Left ventricle myocardium inferior (tissue), 1 donor: ENCODE measurements at regions not wholly inside any gene's neighbourhood (a gene's known extent, or its start where the extent isn't known, plus 50 kb on each side); places are given as distances from the start of the nearest gene placed in this dataset.

Source experiments
- DNase-seq: peaks from one replicate; pipeline ENCODE4 v3.0.0-alpha.2; 2020
- H3K27ac ChIP-seq: fragments of 200-600 bp; replicated peaks from 2 replicates; pipeline ENCODE4 v1.8.0; 2021
- H3K27me3 ChIP-seq: fragments of 200-600 bp; 2 replicates; pipeline ENCODE4 v1.8.0; 2021; ENCODE audit warnings: low read depth
- H3K36me3 ChIP-seq: fragments of 200-600 bp; 2 replicates; pipeline ENCODE4 v1.8.0; 2021
- H3K4me1 ChIP-seq: fragments of 200-600 bp; 2 replicates; pipeline ENCODE4 v1.8.0; 2021
- H3K4me3 ChIP-seq: fragments of 200-600 bp; 2 replicates; pipeline ENCODE4 v1.8.0; 2021; ENCODE audit warnings: mild to moderate bottlenecking, moderate library complexity
- H3K9me3 ChIP-seq: fragments of 200-600 bp; replicated peaks from 2 replicates; pipeline ENCODE4 v1.8.0; 2021
- CTCF ChIP-seq: fragments of 200-600 bp; IDR thresholded peaks from 2 replicates; pipeline ENCODE4 v1.8.0; 2021; ENCODE audit warnings: antibody characterized with exemption, mild to moderate bottlenecking, borderline replicate concordance
- intact Hi-C: fragments of 100-400 bp; cut with micrococcal nuclease; formaldehyde crosslinking; loops from one replicate; pipeline ENCODE4 v1.11.0; 2022
- donor health status: DM: no; HTN: yes; CAD: no; lungs with severe emphysema.

- TF ChIP-seq CTCF = no peak
- H3K9me3 ChIP-seq = peaks cover 12% of the 10 kb centered on the region
Observed at GRCh38 chr14:96633096-96633495, 130.9 kb downstream of the PAPOLA start.

GRCh38 chr14:96634481-96634880, 132.3 kb downstream of the PAPOLA start:
- no peak for DNase-seq
- no peak for TF ChIP-seq CTCF
- Histone ChIP-seq H3K27ac (no peak overlapping the region), H3K4me3 (no peak overlapping the region), H3K9me3 (peaks cover 11% of the 10 kb centered on the region), H3K27me3 (peaks cover 1% of the 10 kb centered on the region), H3K36me3 (no peaks in the 10 kb centered on the region), H3K4me1 (no peaks in the 10 kb centered on the region)
- intact Hi-C loops = no loop called here

More at GRCh38 chr14:96633096-96633495, 130.9 kb downstream of the PAPOLA start:
- intact Hi-C loops = no loop called here
- Histone ChIP-seq H3K4me3 (no peak overlapping the region), H3K27me3 (peaks cover 15% of the 10 kb centered on the region), H3K4me1 (no peaks in the 10 kb centered on the region), H3K27ac (no peak overlapping the region), H3K36me3 (no peaks in the 10 kb centered on the region)
- DNase-seq = no peak

GRCh38 chr14:96634896-96635295, 132.7 kb downstream of the PAPOLA start:
- intact Hi-C loops = no loop called here
- Histone ChIP-seq H3K36me3 (no peaks in the 10 kb centered on the region), H3K9me3 (peaks cover 7% of the 10 kb centered on the region), H3K4me1 (no peaks in the 10 kb centered on the region), H3K27me3 (no peaks in the 10 kb centered on the region), H3K27ac (no peak overlapping the region), H3K4me3 (no peak overlapping the region)
- no peak for DNase-seq
- TF ChIP-seq CTCF = no peak

GRCh38 chr14:96635850-96636249, 133.7 kb downstream of the PAPOLA start:
- intact Hi-C loops = no loop called here
- no peaks in the 10 kb centered on the region for H3K4me1 ChIP-seq
- H3K27ac ChIP-seq = no peak overlapping the region
- no peak overlapping the region for H3K4me3 ChIP-seq
- H3K36me3 ChIP-seq = no peaks in the 10 kb centered on the region
- no peaks in the 10 kb centered on the region for H3K27me3 ChIP-seq
- H3K9me3 ChIP-seq = no peaks in the 10 kb centered on the region
- TF ChIP-seq CTCF = no peak
- DNase-seq = no peak

- no peaks in the 10 kb centered on the region for H3K36me3 ChIP-seq
- H3K27me3 ChIP-seq = no peaks in the 10 kb centered on the region
- no peak for TF ChIP-seq CTCF
- H3K4me1 ChIP-seq = no peaks in the 10 kb centered on the region
- H3K27ac ChIP-seq = no peak overlapping the region
- H3K4me3 ChIP-seq = no peak overlapping the region
- H3K9me3 ChIP-seq = no peaks in the 10 kb centered on the region
- DNase-seq = no peak
- intact Hi-C loops = no loop called here
Observed at GRCh38 chr14:96637521-96637920, 135.3 kb downstream of the PAPOLA start.
